GM12874 (cell line): ENCODE measurements at regions not wholly inside any gene's neighbourhood (a gene's known extent, or its start where the extent isn't known, plus 50 kb on each side); places are given as distances from the start of the nearest gene placed in this dataset.

ENCODE experiments used
- TF ChIP-seq, protein P1 (sequence below): IDR thresholded peaks from 2 replicates; pipeline ENCODE4 v1.5.1; 2011; ENCODE audit warnings: low read depth, mild to moderate bottlenecking, control low read depth, low read length, moderate library complexity; ENCODE audit not compliant: insufficient read depth

DNA sequence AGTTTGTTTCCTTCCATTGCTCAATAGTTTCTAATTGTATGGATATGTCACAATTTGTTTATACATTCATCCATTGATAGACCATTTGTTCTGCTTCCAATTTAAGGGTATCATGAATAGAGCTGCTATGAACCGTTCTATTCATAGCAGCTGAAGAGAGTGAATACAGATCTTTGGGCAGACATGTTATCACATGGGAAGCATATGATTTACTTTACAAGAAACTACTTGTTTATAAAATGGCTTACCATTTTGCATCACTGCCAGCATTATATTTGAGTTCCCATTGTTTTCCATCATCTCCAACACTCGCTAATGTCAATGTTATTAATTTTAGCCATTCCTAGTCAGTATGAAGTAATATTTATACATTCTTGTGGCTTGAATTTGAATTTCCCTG lies 549.0 kb downstream of the MAT2B start:
- TF ChIP-seq, protein P1, sequence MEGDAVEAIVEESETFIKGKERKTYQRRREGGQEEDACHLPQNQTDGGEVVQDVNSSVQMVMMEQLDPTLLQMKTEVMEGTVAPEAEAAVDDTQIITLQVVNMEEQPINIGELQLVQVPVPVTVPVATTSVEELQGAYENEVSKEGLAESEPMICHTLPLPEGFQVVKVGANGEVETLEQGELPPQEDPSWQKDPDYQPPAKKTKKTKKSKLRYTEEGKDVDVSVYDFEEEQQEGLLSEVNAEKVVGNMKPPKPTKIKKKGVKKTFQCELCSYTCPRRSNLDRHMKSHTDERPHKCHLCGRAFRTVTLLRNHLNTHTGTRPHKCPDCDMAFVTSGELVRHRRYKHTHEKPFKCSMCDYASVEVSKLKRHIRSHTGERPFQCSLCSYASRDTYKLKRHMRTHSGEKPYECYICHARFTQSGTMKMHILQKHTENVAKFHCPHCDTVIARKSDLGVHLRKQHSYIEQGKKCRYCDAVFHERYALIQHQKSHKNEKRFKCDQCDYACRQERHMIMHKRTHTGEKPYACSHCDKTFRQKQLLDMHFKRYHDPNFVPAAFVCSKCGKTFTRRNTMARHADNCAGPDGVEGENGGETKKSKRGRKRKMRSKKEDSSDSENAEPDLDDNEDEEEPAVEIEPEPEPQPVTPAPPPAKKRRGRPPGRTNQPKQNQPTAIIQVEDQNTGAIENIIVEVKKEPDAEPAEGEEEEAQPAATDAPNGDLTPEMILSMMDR, result no peak

DNA sequence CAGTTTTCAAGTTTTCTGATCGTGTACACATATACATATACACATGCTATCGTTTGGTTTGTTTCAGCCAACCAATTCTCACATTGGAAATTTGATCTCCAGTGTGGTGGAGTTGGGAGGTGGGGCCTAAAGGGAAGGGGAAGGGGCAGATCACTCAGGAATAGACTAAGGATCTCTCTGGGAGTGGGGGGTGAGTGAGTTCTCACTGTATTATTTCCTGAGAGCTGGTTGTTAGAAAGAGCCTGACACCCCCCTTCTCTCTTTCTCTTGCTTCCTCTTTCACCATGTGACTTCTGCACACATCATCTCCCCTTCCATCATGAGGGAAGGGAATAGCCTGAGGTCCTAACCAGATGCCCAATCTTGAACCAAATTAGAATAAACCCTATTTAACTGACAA lies 551.7 kb downstream of the MAT2B start:
- TF ChIP-seq, protein P1, result no peak

DNA sequence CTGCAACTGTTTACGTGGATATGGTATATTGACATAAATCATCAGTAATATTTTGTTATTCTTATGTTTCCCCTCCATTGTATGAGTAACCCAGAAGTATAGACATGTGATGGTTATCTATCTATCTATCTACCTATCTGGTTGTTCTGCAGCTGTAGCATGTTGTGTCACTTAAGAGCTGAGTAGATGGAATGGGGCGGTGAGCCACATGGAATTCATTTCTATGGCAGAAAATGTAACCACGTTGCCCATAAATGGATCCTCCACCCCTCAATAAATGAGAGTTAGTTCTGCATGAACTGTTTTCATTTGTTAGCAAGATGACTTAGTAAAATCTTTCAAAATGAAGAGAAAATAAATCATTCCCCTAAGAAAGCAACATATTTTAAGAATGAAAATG lies 553.2 kb downstream of the MAT2B start:
- TF ChIP-seq, protein P1, result no peak

DNA sequence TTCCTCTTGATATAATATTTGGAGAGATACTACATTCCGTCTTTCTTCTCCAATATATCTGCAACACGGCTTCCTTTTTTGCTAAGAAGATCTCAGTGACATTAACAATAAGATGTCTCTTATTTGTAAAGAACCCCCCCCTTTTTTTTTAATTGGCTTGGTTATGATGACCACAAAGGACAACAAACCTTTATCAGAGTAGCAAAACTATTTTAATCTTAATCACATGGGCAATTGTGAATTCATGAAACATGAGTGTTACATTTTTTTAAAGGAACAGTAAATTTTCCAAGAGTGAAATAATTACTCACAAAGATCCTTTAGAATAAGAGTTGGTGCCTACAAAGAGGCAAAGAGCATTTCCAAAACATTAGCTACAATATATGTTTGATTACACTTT lies 554.1 kb downstream of the MAT2B start:
- TF ChIP-seq, protein P1, result no peak

DNA sequence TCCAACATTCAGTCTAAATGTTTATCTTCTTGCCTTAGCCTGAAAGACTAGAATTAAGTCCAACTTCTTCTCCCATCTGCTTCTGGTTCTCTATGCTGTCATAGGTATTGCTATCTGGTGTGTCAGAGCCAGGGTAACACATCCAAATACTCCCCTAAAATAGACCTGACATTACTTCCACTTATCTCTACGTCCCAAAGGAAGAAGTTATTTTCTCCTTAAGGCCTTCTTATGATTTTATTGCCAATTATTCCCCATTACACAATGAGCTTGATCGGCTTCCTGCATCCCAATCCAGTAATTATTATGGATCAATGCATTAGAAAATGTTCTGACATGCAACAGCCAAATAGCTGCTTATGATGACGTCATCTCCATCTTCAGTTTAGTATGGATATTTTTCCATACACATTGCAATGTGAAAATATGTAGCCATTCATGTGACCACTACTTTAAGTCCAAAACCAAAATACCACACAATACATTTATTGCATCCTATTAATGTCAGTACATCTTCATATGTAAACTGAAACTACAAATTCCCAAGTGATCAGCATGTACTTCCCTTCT lies 555.5 kb downstream of the MAT2B start:
- TF ChIP-seq, protein P1, result no peak

DNA sequence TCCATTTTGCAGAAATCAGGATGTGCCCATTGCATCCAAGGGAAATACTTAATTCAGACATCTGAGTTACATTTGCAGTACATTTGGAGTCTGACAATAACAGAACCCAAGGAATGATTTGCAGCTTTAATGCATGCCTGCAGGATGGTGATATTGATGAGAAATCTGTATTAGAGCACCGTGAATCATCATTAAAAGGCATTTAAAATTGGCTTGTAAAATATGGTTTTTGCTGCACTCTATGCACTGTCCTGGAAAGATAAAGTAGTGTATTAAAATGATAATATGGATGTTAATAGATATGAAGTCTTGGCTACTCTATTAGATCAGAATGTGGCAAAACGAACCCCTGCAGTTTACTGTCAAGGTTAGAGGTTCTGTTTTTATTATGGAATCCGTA lies 556.9 kb downstream of the MAT2B start:
- TF ChIP-seq, protein P1, result no peak

GRCh38 chr5:164065266-164065665 lies 559.8 kb downstream of the MAT2B start:
- TF ChIP-seq, protein P1, result no peak

- TF ChIP-seq, protein P1, result no peak
These were observed 566.3 kb downstream of the MAT2B start for GRCh38 chr5:164071671-164072070.
